ENCODE measurements at regions not wholly inside any gene's neighbourhood (a gene's known extent, or its start where the extent isn't known, plus 50 kb on each side); places are given as distances from the start of the nearest gene placed in this dataset.

DNA sequence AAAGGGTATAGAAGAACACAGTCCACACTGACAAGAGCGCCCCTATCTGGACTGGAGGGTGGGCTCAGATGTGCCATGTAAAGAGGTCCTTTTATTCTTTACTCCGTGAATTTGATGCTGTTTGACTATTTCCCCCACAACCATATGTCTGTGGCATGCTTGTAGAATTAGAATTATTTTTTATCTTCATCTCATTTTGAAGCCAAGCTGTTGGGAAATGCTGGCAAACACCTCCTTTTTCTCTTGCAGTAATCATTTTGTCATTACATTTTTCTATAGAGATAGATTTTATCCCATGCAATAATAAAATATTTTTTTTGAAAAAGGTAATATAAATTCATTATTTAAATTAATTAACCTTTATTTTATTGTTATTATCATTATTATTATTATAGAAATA is 926.6 kb upstream of the AUTS2 start:
- intact Hi-C loops (cut with micrococcal nuclease; ENCODE audit: unreplicated experiment) = loop anchor here (10.0 kb wide), 2 partner anchors 497 to 1163 kb away; no protein-coding TSS in a partner anchor
- no peak for DNase-seq (ENCODE audit: low spot score)
- no TSS peak for BruUV-seq (replicated peaks)
- CTCF ChIA-PET = no interaction called here
- Histone ChIP-seq H3K9me3 (ENCODE audit: low read depth, low read length, poor library complexity, severe bottlenecking) (peaks cover 6% of the 10 kb centered on the region), H3K36me3 (ENCODE audit: insufficient read depth, low read length, poor library complexity, severe bottlenecking) (no peaks in the 10 kb centered on the region), H3K27ac (ENCODE audit: low read depth, low read length, poor library complexity, severe bottlenecking) (no peak overlapping the region), H3K27me3 (replicated peaks; ENCODE audit: insufficient read depth, low read depth, low read length, poor library complexity) (no peaks in the 10 kb centered on the region), H3K4me1 (ENCODE audit: insufficient read depth, low read length, poor library complexity, severe bottlenecking) (peaks cover 9% of the 10 kb centered on the region), H3K4me3 (ENCODE audit: low read depth, low read length, poor library complexity, severe bottlenecking) (no peak overlapping the region)
- POLR2A ChIA-PET (ENCODE audit: low non-redundant PET) = no interaction called here
- TF ChIP-seq, protein P1, sequence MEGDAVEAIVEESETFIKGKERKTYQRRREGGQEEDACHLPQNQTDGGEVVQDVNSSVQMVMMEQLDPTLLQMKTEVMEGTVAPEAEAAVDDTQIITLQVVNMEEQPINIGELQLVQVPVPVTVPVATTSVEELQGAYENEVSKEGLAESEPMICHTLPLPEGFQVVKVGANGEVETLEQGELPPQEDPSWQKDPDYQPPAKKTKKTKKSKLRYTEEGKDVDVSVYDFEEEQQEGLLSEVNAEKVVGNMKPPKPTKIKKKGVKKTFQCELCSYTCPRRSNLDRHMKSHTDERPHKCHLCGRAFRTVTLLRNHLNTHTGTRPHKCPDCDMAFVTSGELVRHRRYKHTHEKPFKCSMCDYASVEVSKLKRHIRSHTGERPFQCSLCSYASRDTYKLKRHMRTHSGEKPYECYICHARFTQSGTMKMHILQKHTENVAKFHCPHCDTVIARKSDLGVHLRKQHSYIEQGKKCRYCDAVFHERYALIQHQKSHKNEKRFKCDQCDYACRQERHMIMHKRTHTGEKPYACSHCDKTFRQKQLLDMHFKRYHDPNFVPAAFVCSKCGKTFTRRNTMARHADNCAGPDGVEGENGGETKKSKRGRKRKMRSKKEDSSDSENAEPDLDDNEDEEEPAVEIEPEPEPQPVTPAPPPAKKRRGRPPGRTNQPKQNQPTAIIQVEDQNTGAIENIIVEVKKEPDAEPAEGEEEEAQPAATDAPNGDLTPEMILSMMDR (conservative IDR thresholded peaks at IDR 0.05; ENCODE audit: low read depth, low read length) = no peak
- no peak for TF ChIP-seq EZH2 (IDR thresholded peaks at IDR 0.05; ENCODE audit: borderline replicate concordance, low read depth, low read length, poor library complexity, severe bottlenecking)

DNA sequence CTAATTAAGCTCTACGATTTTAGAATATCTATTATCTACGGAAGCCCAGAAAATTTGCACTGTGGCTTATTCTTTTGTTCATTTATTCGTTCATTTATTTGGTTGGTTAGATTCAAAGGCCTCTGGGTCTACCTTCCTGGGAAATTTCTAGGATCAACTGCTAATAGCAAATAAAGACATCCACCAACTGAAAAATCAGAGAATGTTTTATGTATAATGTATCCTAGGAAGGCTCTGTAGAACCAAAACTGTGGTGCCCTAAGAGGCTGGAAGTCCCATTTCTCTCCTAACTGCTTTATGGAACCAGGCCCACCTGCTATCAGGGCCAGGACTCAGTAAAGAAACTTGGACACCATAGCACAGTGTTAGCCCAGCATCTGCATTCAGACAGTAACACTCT is 923.4 kb upstream of the AUTS2 start:
- no TSS peak for BruUV-seq (replicated peaks)

GRCh38 chr7:68676813-68677535 is 921.3 kb upstream of the AUTS2 start:
- intact Hi-C loops (cut with micrococcal nuclease; ENCODE audit: unreplicated experiment) = loop anchor here (5.0 to 10.0 kb wide), 5 partner anchors 140 to 1215 kb away; no protein-coding TSS in a partner anchor
- Histone ChIP-seq H3K27me3 (replicated peaks; ENCODE audit: insufficient read depth, low read depth, low read length, poor library complexity) (no peaks in the 10 kb centered on the region), H3K9me3 (ENCODE audit: low read depth, low read length, poor library complexity, severe bottlenecking) (peaks cover 6% of the 10 kb centered on the region), H3K4me3 (ENCODE audit: low read depth, low read length, poor library complexity, severe bottlenecking) (no peak overlapping the region), H3K4me1 (ENCODE audit: insufficient read depth, low read length, poor library complexity, severe bottlenecking) (peaks cover 53% of the 10 kb centered on the region), H3K27ac (ENCODE audit: low read depth, low read length, poor library complexity, severe bottlenecking) (peak overlapping the region; percentile 91), H3K36me3 (ENCODE audit: insufficient read depth, low read length, poor library complexity, severe bottlenecking) (no peaks in the 10 kb centered on the region)
- CTCF ChIA-PET = no interaction called here
- TSS peak; percentile 21 for BruUV-seq (replicated peaks)
- POLR2A ChIA-PET (ENCODE audit: low non-redundant PET) = no interaction called here
- peak; percentile 84 for DNase-seq (ENCODE audit: low spot score)
- TF ChIP-seq, protein P1 (conservative IDR thresholded peaks at IDR 0.05; ENCODE audit: low read depth, low read length) = no peak
- no peak for TF ChIP-seq EZH2 (IDR thresholded peaks at IDR 0.05; ENCODE audit: borderline replicate concordance, low read depth, low read length, poor library complexity, severe bottlenecking)

More for the DNA sequence above, 923.4 kb upstream of the AUTS2 start:
- intact Hi-C loops (cut with micrococcal nuclease; ENCODE audit: unreplicated experiment) = loop anchor here (5.0 to 10.0 kb wide), 5 partner anchors 138 to 1217 kb away; no protein-coding TSS in a partner anchor
- Histone ChIP-seq H3K4me1 (ENCODE audit: insufficient read depth, low read length, poor library complexity, severe bottlenecking) (peaks cover 37% of the 10 kb centered on the region), H3K27ac (ENCODE audit: low read depth, low read length, poor library complexity, severe bottlenecking) (no peak overlapping the region), H3K4me3 (ENCODE audit: low read depth, low read length, poor library complexity, severe bottlenecking) (no peak overlapping the region), H3K9me3 (ENCODE audit: low read depth, low read length, poor library complexity, severe bottlenecking) (peaks cover 6% of the 10 kb centered on the region), H3K27me3 (replicated peaks; ENCODE audit: insufficient read depth, low read depth, low read length, poor library complexity) (no peaks in the 10 kb centered on the region), H3K36me3 (ENCODE audit: insufficient read depth, low read length, poor library complexity, severe bottlenecking) (no peaks in the 10 kb centered on the region)
- ChIA-PET CTCF (no interaction called here), POLR2A (ENCODE audit: low non-redundant PET) (no interaction called here)
- DNase-seq (ENCODE audit: low spot score) = no peak
- TF ChIP-seq, protein P1 (conservative IDR thresholded peaks at IDR 0.05; ENCODE audit: low read depth, low read length) = no peak
- TF ChIP-seq EZH2 (IDR thresholded peaks at IDR 0.05; ENCODE audit: borderline replicate concordance, low read depth, low read length, poor library complexity, severe bottlenecking) = no peak

Data from A673 (cell line).